Adipocyte (in vitro differentiated cells): ENCODE measurements at regions not wholly inside any gene's neighbourhood (a gene's known extent, or its start where the extent isn't known, plus 50 kb on each side); places are given as distances from the start of the nearest gene placed in this dataset.

Experiments used
- DNase-seq: peaks from one replicate; pipeline ENCODE4 v3.0.0-alpha.2; 2015; ENCODE audit warnings: low read depth
- H3K27me3 ChIP-seq: replicated peaks from 2 replicates; pipeline ENCODE4 v1.7.0; 2013; ENCODE audit warnings: mild to moderate bottlenecking, low read length, moderate library complexity; ENCODE audit not compliant: control insufficient read depth, insufficient read depth
- H3K36me3 ChIP-seq: 2 replicates; pipeline ENCODE4 v1.7.0; 2013; ENCODE audit warnings: low read length, mild to moderate bottlenecking, moderate library complexity; ENCODE audit not compliant: control insufficient read depth, insufficient read depth, severe bottlenecking
- H3K4me1 ChIP-seq: 2 replicates; pipeline ENCODE4 v1.7.0; 2013; ENCODE audit warnings: mild to moderate bottlenecking, low read length, moderate library complexity; ENCODE audit not compliant: control insufficient read depth, insufficient read depth
- H3K4me3 ChIP-seq: 2 replicates; pipeline ENCODE4 v1.7.0; 2013; ENCODE audit warnings: mild to moderate bottlenecking, low read length, moderate library complexity
- H3K9ac ChIP-seq: 2 replicates; pipeline ENCODE4 v1.7.0; 2013; ENCODE audit warnings: mild to moderate bottlenecking, low read length, moderate library complexity
- H3K9me3 ChIP-seq: 2 replicates; pipeline ENCODE4 v1.7.0; 2013; ENCODE audit warnings: mild to moderate bottlenecking, low read length, moderate library complexity; ENCODE audit not compliant: control insufficient read depth

DNA sequence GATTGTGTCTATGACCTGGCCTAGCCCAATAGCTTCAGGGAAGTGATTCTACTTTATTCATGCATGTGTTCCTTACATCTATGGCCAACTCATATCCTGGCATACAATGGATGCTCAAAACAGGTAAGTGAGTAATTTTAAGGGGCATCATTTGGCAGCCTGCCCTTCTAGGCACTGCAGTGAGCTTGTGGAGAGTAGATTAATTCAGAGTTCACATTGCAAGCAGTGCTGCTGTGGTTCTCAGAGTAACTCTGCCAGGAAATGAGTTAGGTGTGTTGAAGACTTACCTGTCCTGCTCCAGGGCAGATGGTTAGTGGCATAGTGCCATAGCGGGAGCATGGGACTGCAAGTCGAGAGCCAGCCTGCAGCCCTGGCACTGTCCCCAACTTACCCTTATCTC lies 158.0 kb downstream of the SCP2D1 start:
- Histone ChIP-seq H3K4me3 (no peak overlapping the region), H3K36me3 (no peaks in the 10 kb centered on the region), H3K27me3 (no peaks in the 10 kb centered on the region), H3K4me1 (peaks cover 32% of the 10 kb centered on the region), H3K9ac (no peak overlapping the region), H3K9me3 (peaks cover 7% of the 10 kb centered on the region)
- DNase-seq = no peak

DNA sequence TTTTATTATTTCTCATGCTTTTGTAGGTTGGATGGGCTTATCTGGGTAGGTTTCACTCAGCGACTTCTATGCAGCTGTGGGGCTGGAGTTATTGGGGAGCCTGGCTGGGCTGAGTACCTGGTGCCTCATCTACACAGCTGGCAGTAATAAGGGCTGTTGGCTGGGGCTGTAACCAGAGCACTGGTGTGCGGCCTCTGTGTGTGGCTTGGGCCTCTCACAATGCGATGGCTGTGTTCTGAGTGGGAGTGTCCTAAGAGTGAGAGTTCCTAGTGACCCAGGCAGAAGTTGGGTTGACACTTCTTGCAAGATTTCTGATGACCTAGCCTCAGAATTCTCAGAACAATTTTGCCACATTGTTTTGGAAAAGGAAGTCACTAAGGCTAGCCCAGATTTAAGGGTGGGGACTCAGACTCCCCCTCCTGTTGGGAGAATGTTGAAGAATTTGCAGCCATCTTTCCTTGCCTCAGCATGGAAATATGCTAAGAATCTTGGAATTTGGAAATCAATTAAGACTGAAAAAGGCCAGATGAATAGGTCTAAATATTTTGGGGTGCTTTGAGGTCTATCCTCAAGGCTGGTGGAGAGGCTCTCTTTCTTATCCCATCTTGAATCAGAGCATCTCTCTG lies 158.8 kb downstream of the SCP2D1 start:
- no peak for DNase-seq
- H3K9ac ChIP-seq = peak overlapping the region; percentile 73
- H3K4me3 ChIP-seq = no peak overlapping the region

DNA sequence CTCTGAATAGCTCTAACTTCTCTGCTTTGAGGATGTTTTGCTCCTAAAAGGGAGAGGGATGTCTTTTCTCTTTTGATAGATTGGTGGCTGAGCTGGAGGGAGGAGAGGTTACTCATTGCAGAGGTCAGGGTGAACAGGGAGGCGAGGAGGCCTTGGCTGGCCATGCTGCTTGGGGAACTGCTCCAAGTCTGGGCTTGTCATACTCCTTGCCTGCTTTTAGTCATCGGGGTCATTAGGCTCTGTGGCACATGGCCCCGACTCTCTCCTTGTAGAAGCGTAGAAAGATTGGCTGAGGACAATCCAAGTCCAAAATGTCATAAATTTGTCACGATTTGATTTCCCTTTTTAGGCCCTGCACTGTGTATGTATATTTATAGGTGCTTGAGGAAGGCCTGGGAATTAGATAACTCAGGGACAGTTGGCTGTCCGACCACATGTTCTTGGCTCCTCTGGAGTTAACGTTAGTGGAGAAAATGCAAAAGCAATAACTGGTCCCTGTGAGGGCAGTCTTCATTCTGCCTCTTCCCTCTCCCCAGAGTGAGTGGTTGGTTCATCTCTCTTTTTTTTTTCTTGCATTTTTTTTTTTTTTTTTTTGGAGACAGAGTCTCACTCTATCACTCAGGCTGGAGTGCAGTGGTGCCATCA lies 160.1 kb downstream of the SCP2D1 start:
- H3K36me3 ChIP-seq = no peaks in the 10 kb centered on the region
- H3K4me3 ChIP-seq = peak overlapping the region; percentile 32
- H3K27me3 ChIP-seq = no peaks in the 10 kb centered on the region
- H3K9me3 ChIP-seq = peaks cover 4% of the 10 kb centered on the region
- H3K4me1 ChIP-seq = peaks cover 32% of the 10 kb centered on the region
- no peak for DNase-seq
- peak overlapping the region; percentile 73 for H3K9ac ChIP-seq

More for the DNA sequence above, 158.8 kb downstream of the SCP2D1 start:
- Histone ChIP-seq H3K4me1 (peaks cover 32% of the 10 kb centered on the region), H3K36me3 (no peaks in the 10 kb centered on the region), H3K27me3 (no peaks in the 10 kb centered on the region), H3K9me3 (peaks cover 4% of the 10 kb centered on the region)

DNA sequence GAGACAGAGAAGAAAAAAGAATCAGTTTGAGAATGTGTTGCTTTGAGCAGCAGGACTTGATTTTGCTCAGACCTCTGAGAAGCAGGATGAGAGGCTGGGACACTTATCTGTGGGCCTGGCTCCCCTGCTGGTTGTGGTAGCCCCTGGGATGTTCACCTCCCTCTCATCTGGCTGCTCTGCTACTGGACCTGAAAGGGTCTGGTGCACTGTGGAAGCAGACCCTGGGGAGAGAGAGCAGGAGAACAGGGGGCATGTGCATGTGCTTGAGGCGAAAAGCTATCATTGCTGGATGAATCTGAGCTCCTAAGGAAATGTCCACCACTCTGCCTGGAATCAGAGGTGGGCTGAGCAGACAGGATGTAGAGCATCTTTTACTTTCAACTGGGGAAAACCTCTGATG lies 161.1 kb downstream of the SCP2D1 start:
- H3K4me1 ChIP-seq = peaks cover 32% of the 10 kb centered on the region
- DNase-seq = no peak

DNA sequence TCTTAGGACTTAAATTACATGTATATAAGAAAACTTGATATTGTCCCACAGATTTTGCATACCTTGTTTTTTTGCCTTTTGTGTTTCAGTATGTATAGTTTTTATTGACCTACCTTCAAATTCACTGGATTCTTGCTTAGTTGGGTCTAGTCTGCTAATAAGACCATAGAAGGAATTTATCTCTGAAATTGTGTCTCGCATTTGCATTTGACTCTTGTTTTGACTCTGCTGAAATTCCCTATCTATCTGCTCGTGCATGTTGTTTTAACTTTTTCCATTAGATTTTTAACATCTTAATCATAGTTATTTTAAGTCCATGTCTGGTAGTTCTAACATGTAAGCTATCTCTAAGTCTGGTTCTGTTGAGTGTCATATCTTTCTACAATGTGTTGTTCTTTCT lies 163.9 kb downstream of the SCP2D1 start:
- H3K4me3 ChIP-seq = no peak overlapping the region
- no peaks in the 10 kb centered on the region for H3K27me3 ChIP-seq
- H3K9me3 ChIP-seq = no peaks in the 10 kb centered on the region
- no peaks in the 10 kb centered on the region for H3K36me3 ChIP-seq
- H3K9ac ChIP-seq = no peak overlapping the region
- DNase-seq = no peak
- H3K4me1 ChIP-seq = peaks cover 22% of the 10 kb centered on the region

More for the DNA sequence above, 161.1 kb downstream of the SCP2D1 start:
- no peaks in the 10 kb centered on the region for H3K27me3 ChIP-seq
- no peaks in the 10 kb centered on the region for H3K36me3 ChIP-seq
- peaks cover 4% of the 10 kb centered on the region for H3K9me3 ChIP-seq
- no peak overlapping the region for H3K4me3 ChIP-seq
- H3K9ac ChIP-seq = no peak overlapping the region

DNA sequence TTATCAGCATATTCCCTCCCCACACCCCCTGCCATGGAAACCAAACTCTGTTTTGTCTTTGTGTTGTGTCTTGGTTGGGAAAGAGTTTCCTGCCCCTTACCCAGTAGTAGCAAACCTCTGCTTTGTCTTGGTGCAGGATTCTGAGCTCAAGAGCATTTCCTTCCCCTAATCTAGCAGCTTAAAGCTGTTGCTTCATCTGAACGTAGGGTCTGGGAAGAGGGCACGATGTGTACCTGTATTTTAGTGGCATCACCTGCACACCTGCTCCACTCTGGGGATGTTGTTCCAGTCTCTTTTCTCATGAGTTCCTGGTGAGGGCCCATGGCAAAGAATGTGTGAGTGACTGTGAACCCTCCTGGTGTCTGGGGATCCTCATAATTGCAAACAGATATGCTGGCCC lies 164.7 kb downstream of the SCP2D1 start:
- no peak overlapping the region for H3K4me3 ChIP-seq
- peaks cover 14% of the 10 kb centered on the region for H3K4me1 ChIP-seq
- H3K36me3 ChIP-seq = no peaks in the 10 kb centered on the region
- no peaks in the 10 kb centered on the region for H3K9me3 ChIP-seq
- H3K27me3 ChIP-seq = no peaks in the 10 kb centered on the region
- no peak for DNase-seq
- H3K9ac ChIP-seq = no peak overlapping the region

DNA sequence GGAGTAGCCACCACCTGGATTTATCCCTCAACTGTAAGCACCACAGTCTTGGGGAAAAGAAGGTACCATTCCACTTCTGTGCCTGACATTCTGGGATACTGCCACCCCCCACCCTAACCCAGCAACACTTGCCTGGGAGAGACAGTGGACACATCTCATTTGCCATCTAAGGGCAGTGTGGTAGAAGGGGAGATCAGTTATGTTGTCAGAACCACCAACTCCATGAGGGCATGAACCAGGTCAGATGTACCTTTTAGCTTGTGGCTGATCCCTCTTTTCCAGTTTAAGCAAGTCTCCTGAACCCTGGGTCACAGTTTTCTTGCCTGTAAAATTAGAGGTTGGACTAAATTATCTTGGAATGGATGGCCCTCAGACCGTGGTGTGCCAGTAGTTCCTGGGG lies 165.5 kb downstream of the SCP2D1 start:
- Histone ChIP-seq H3K36me3 (no peaks in the 10 kb centered on the region), H3K4me3 (no peak overlapping the region), H3K27me3 (no peaks in the 10 kb centered on the region), H3K9ac (no peak overlapping the region), H3K9me3 (no peaks in the 10 kb centered on the region), H3K4me1 (peaks cover 12% of the 10 kb centered on the region)
- DNase-seq = no peak

DNA sequence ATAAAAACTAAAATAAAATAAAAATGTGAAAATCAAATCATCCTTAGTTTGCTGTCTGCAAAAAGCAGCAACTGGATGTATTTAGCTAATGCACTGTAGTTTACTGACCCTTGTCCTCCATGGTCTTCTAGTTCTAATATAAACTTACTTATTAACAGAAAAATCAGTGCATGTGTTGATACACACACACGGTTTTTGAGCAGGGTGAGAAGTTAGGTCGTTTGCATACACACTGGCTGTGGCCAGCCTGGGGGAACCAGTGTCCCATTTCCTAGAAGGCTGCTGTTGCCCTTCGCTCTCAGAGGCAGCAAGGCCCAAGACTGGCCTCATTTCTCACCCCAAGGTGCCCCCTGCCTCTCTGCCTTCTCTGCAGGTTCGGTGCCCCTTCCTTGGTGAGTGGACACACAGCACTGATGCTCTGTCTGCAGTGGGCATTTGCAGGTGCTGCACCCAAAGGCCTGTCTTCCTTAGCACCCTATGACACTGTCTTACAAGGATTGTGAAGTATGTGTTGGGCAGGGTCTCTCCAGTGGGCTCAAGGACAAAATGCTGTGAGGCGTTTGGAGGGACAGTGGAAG lies 168.5 kb downstream of the SCP2D1 start:
- Histone ChIP-seq H3K4me3 (no peak overlapping the region), H3K36me3 (no peaks in the 10 kb centered on the region), H3K4me1 (peaks cover 27% of the 10 kb centered on the region), H3K9ac (no peak overlapping the region), H3K27me3 (no peaks in the 10 kb centered on the region), H3K9me3 (no peaks in the 10 kb centered on the region)
- no peak for DNase-seq

DNA sequence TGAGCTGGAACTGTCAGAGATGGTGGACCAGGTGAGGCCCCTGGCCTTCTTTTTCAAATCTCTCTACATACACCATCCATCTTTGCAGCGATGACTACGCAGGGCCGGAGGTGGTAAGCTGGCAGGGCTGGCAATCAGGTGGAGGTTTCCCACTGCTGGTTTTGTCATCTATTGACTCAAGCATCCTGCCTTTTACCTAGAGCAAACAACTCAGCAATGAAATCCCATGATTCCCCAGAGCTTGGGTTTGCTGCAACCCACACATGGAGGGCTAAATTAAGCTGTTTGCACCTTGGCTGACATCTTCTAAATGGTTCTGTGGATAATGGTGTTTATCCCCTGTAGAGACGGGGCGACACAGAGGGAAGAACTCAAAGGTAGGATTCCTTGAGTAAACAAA lies 170.2 kb downstream of the SCP2D1 start:
- H3K4me3 ChIP-seq = no peak overlapping the region
- H3K9ac ChIP-seq = no peak overlapping the region
- H3K27me3 ChIP-seq = no peaks in the 10 kb centered on the region
- H3K9me3 ChIP-seq = no peaks in the 10 kb centered on the region
- peaks cover 30% of the 10 kb centered on the region for H3K4me1 ChIP-seq
- H3K36me3 ChIP-seq = no peaks in the 10 kb centered on the region
- DNase-seq = no peak

DNA sequence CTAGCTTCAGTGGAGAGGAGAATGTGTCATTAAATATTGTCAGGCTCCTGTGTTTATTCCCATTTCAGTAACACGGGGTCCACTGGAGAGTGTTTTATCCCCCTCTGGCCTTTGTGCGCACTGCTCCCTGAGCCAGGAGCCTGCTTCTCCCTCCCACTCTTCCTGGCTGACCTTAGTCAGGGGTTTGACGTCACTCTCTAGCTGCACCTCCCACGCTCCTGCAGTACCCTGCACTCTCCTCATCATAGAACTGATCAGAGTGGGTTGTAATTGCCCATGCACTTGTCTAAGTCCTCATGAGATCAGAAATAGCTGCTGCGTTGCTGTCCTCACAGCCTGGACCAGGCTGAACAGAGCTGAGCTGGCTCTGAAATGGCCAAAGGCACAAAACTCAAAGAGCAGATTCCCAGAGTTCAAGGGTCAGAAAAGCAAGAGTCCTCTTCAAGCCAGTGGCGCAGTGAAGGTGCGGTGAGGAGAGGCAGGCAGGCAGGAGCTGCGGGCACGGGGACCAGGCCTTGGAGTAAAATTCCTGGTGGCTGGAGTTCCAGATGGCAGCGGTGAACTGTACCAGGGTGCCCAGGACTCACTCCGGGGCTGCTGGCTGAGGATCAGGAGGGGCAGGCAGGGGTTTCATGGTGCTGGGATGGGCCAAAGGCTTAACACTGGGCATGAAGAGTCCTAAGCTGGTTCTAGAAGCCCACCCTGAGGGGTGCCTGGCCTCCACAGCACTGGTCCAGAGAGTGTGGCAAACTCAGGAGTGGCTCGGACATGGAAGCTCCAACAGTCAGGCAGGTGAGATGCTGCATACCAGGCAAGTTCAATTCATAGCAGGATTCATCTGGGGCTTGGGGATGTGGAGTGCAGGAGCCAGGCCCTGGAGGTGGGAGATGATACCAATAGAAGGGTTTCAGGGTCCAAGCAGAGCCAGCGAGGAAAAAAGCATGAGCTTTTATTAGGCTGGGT lies 170.9 kb downstream of the SCP2D1 start:
- Histone ChIP-seq H3K9me3 (no peaks in the 10 kb centered on the region), H3K27me3 (no peaks in the 10 kb centered on the region), H3K4me3 (no peak overlapping the region), H3K9ac (no peak overlapping the region), H3K36me3 (no peaks in the 10 kb centered on the region), H3K4me1 (peaks cover 35% of the 10 kb centered on the region)
- no peak for DNase-seq

DNA sequence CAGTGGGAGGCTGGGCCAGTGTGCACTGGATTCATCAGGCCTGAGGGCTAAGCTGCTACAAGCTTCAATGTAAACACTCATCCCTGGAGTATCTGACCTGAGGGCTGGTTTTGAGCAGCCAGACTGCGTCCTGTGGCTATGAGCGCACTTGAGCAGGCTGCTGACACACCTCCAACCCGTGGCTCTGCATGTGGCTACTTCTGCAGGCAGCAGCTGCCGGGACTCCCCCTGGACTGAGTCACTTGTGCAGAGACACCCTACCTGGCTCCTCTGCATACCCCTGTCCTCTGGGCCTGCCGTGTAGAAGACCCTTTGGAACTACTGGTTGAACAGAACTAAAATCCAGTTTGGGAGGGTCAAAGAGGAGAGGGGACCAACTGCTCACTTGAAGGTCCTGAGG lies 172.0 kb downstream of the SCP2D1 start:
- no peaks in the 10 kb centered on the region for H3K9me3 ChIP-seq
- peaks cover 45% of the 10 kb centered on the region for H3K4me1 ChIP-seq

More for the DNA sequence above, 172.0 kb downstream of the SCP2D1 start:
- H3K4me3 ChIP-seq = no peak overlapping the region
- H3K36me3 ChIP-seq = no peaks in the 10 kb centered on the region
- no peaks in the 10 kb centered on the region for H3K27me3 ChIP-seq
- H3K9ac ChIP-seq = no peak overlapping the region
- DNase-seq = no peak
